Vagina (tissue), 2 donors: ENCODE measurements at regions not wholly inside any gene's neighbourhood (a gene's known extent, or its start where the extent isn't known, plus 50 kb on each side); places are given as distances from the start of the nearest gene placed in this dataset. TPM values are rescaled to one million over a fixed set of nuclear protein-coding genes. Genes with fewer than 3 reads are reported as not detected.
"Not testable (repeated sequence)": the region's sequence is repeated elsewhere in the genome, so short reads cannot be mapped to it uniquely, and the experiment has no call there.

Source experiments
- DNase-seq, 2 donors: peaks; one replicate each; pipeline ENCODE4 v3.0.0-alpha.2; 2017; ENCODE audit errors: extremely low spot score in 2 of 2
- H3K27ac ChIP-seq: fragments of 200-600 bp; sonication (generic); one replicate; pipeline ENCODE4 v1.5.1; 2019
- H3K27me3 ChIP-seq: fragments of 200-600 bp; sonication (generic); one replicate; pipeline ENCODE4 v1.5.1; 2019
- H3K36me3 ChIP-seq, 2 donors: fragments of 200-600 bp; sonication (generic); one replicate each; pipeline ENCODE4 v1.5.1; 2017 to 2019
- H3K4me1 ChIP-seq: fragments of 200-600 bp; sonication (generic); one replicate; pipeline ENCODE4 v1.5.1; 2019
- H3K4me3 ChIP-seq, 2 donors: fragments of 200-600 bp; sonication (generic); 1 replicate in 1 of 2; 2 replicates in 1 of 2; pipeline ENCODE4 v1.5.1; 2016 to 2019
- H3K9me3 ChIP-seq: fragments of 200-600 bp; sonication (generic); one replicate; pipeline ENCODE4 v1.5.1; 2019
- intact Hi-C: fragments of 100-400 bp; cut with DNase I; formaldehyde crosslinking; loops from one replicate; pipeline ENCODE4 v1.15.1; 2023
- small RNA-seq: library from RNA; depleted of rRNA; stranded (forward); fragments of <200 nt; gene quantifications from one replicate; pipeline ENCODE3, GENCODE V24; 2016

DNA sequence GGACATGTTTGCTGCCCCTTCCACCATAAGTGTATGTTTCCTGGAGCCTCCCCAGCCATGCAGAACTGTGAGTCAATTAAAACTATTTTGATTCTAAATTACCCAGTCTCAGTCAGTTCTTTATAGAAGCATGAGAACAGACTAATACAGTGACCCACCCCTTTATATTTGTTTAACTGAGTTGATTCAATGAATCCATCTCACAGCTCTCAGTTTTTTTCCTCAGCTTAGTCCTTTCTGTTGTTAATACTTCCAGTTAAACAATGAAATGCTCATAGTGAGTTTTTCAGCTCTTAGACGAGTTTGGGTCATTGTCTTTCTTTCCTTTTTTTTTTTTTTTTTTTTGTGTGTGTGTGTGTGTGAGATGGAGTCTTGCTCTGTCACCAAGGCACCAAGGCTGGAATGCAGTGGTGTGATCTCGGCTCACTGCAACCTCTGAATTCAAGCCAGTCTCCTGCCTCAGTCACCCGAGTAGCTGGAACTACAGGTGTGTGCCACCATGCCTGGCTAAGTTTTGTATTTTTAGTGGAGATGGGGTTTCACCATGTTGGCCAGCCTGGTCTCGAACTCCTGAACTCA lies 627.4 kb downstream of the SPATA31A7 start:
- intact Hi-C loops, DNase-seq, H3K9me3 ChIP-seq, H3K4me1 ChIP-seq, H3K27me3 ChIP-seq, H3K36me3 ChIP-seq, H3K27ac ChIP-seq, H3K4me3 ChIP-seq: not testable (repeated sequence)

DNA sequence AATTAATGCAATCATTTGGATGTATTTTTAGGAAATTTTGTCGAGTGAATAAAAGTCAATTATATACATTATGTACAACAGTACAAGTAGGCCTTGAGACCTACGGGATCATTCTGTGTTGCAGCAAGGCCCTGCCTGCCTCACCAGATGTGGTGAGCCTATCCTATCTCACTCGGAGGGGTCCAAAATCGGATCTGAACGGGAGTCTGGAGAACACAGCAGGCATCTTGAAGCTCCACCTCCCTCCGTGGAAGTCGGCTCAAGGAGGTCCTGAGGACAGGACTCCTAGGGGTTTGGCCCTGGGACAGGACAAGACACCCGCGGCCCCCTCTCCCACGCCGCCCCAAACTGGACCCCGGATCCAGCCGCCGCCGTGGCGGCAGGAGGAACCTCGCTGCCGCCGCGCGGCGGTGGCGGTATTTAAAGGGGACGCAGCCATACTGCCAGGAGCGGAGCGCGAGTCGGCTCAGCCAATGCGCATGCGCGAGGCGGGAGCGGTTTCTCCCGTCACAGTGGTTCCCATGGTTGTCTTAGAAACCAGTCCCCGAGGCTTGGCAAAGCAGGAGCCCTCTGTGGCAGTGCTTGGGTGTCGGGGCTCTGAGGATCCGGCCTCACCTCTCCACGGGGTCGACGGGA lies 663.9 kb downstream of the SPATA31A7 start:
- H3K9me3 ChIP-seq, H3K4me1 ChIP-seq, H3K27ac ChIP-seq, H3K27me3 ChIP-seq, intact Hi-C loops, H3K36me3 ChIP-seq, DNase-seq: not testable (repeated sequence)
- H3K4me3 ChIP-seq = peak overlapping the region; percentile 34 to 37

DNA sequence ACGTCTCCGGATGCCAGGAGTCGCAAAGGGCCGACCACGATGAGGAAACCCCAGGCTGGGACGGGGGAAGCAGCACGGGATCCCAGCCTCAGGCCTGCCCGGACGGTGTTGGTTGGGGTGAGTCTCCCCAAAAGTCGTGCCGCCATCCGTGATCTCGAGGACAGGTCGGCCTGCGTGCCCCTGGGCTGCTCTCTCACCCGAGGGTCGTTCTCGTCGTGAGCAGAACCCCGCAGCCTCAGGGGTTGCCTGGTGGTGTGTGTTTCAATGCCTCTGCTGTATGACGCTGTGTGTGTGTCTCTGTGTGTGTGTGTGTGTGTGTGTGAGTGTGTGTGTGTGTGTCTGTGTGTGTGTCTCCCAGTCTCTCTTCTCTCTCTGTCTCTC lies 664.4 kb downstream of the SPATA31A7 start:
- H3K27ac ChIP-seq, intact Hi-C loops, DNase-seq, H3K27me3 ChIP-seq, H3K36me3 ChIP-seq, H3K9me3 ChIP-seq, H3K4me1 ChIP-seq: not testable (repeated sequence)
- peak overlapping the region; percentile 34 to 37 for H3K4me3 ChIP-seq

DNA sequence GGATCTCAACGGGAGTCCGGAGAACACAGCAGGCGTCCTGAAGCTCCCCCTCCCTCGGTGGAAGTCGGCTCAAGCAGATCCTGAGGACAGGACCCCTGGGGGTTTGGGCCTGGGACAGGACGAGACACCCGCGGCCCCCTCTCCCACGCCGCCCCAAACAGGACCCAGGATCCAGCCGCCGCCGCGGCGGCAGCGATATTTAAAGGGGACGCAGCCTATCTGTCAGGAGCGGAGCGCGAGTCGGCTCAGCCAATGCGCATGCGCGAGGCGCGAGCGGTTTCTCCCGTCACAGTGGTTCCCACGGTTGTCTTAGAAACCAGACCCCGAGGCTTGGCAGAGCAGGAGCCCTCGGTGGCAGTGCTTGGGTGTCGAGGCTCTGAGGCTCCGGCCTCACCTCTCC lies 666.4 kb downstream of the SPATA31A7 start:
- H3K36me3 ChIP-seq, H3K4me3 ChIP-seq, H3K9me3 ChIP-seq, intact Hi-C loops, H3K4me1 ChIP-seq, H3K27ac ChIP-seq, H3K27me3 ChIP-seq, DNase-seq: not testable (repeated sequence)

DNA sequence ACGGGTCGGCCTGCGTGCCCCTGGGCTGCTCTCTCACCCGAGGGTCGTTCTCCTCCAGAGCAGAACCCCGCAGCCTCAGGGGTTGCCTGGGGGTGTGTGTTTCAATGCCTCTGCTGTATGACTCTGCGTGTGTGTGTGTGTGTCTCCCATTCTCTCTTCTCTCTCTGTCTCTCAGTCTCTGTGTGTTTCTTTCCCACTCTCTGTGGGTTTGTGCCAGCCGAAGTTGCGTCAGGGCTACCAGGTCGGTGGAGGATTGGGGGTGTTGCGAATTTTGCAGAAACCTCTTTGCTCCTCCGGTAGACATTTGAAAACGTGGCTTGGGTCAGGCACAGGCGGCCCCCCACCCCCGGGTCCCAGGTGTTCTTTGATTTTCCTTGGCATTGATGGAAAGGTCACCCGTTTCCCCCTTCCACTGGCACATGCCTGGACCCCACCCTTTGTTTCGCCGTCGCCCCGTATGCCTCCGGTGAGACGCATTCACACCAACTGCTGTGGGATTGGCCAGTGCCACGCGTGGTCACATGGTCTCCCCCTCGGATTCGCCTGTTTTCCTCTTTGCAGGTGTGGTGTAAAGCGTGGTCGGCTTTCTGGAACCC lies 667.1 kb downstream of the SPATA31A7 start:
- H3K4me3 ChIP-seq, H3K36me3 ChIP-seq, H3K27me3 ChIP-seq, H3K9me3 ChIP-seq, DNase-seq, intact Hi-C loops, H3K27ac ChIP-seq, H3K4me1 ChIP-seq: not testable (repeated sequence)

DNA sequence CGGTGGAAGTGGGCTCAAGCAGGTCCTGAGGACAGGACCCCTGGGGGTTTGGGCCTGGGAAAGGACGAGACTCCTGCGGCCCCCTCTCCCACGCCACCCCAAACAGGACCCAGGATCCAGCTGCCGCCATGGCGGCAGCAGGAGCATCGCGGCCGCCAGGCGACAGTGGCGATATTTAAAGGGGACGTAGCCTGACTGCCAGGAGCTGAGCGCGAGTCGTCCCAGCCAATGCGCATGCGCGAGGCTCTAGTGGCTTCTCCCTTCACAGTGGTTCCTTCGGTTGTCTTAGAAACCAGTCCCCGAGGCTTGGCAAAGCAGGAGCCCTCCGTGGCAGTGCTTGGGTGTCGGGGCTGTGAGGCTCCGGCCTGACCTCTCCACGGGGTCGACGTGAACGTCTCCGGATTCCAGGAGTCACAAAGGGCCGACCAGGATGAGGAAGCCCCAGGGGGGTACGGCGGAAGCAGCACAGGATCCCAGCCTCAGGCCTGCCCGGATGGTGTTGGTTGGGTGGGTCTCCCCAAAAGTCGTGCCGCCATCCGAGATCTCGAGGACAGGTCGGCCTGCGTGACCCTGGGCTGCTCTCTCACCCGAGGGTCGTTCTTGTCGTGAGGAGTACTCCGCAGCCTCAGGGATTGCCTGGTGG lies 668.0 kb downstream of the SPATA31A7 start:
- intact Hi-C loops, H3K27me3 ChIP-seq, DNase-seq, H3K4me3 ChIP-seq, H3K9me3 ChIP-seq, H3K27ac ChIP-seq, H3K36me3 ChIP-seq, H3K4me1 ChIP-seq: not testable (repeated sequence)

DNA sequence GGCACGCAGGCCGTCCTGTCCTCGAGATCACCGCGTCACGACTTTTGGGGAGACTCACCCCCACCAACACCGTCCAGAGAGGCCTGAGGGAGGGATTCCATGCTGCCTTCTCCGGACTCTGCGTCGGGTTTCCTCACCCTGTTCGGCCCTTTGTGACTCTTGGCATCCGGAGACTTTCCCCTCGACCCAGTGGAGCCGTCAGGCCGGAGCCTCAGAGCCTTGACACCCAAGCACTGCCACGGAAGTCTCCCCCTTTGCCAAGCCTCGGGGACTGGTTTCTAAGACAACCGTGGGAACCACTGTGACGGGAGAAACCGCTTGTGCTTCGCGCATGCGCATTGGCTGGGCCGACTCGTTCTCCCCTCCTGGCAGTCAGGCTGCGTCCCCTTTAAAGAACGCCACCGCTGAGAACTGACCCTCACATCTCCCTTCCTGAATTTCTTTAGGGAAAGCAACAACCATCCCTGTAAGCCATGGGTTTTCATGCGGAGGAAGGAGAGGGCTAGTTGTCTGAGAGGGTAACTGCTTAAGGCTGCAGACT lies 672.7 kb downstream of the SPATA31A7 start:
- intact Hi-C loops, H3K9me3 ChIP-seq, DNase-seq, H3K27me3 ChIP-seq, H3K4me3 ChIP-seq, H3K27ac ChIP-seq, H3K36me3 ChIP-seq, H3K4me1 ChIP-seq: not testable (repeated sequence)

DNA sequence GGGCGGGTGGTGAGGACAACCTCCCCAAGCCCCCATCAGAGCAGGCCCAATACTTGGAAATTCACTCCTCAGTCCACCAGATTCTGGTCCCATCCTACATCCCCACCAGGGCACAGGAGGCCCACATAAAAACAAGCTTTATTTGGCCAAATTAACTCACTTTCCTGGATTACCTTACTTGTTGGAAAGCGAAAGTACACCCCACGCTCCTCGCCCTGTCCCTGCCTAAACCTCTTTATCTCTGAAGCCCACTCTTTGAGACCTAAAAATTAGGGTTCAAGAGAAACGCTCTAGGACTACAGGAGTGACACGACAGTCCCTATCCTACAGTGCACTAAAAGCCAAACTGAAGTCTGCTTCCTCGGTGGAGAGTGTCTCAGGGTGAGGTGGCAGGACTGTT lies 674.6 kb downstream of the SPATA31A7 start:
- H3K27ac ChIP-seq, H3K9me3 ChIP-seq, H3K27me3 ChIP-seq, H3K36me3 ChIP-seq, intact Hi-C loops, H3K4me1 ChIP-seq, DNase-seq, H3K4me3 ChIP-seq: not testable (repeated sequence)

DNA sequence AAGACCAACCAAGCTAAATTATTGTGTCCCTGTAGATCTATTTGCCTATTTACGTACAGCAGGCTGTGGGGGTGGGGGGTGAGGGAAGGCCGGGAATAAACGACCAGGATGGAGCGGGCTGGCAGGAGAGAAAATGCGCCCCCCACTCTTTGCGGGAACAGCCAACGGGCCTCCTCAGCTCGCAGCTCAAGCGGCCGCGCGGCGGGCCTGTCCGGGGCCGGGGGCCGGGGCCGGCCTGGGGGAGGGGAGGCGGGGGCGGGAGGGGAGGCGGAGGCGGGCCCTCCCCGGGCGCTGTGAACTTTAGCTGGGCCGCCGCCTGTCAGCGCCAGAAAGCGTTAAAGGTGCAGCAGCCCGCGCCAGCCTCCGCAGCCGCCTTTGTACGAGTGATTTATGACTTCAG lies 679.1 kb downstream of the SPATA31A7 start:
- H3K36me3 ChIP-seq, H3K4me1 ChIP-seq, H3K27ac ChIP-seq, H3K27me3 ChIP-seq, H3K4me3 ChIP-seq, H3K9me3 ChIP-seq, intact Hi-C loops, DNase-seq: not testable (repeated sequence)

DNA sequence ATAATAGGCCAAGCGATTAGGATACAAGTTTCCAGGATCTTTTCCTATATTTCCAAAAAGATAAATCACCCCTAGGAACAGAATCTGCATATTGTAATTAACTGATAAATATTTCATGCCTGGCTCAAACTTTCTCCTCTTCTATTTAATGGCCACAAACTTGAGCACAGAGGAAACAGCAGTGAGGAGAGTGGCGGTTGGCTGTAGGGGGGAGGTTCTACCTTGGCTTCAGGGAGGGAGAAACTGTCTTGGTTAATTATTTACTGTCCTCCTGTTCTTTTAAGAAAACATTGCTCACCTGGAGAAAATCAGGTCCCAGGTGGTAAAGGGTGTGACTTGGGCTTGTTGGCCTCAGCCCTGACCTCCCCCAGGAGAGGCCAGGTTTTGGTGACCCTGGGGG lies 682.5 kb downstream of the SPATA31A7 start:
- H3K9me3 ChIP-seq, H3K4me3 ChIP-seq, intact Hi-C loops, H3K27me3 ChIP-seq, DNase-seq, H3K4me1 ChIP-seq, H3K27ac ChIP-seq, H3K36me3 ChIP-seq: not testable (repeated sequence)

Small RNA genes lying in the stretch of these regions (small RNA-seq; reads per million reads assigned to genes)
- not detected for gene AL391987.6
